ENCODE measurements at regions not wholly inside any gene's neighbourhood (a gene's known extent, or its start where the extent isn't known, plus 50 kb on each side); places are given as distances from the start of the nearest gene placed in this dataset.

DNA sequence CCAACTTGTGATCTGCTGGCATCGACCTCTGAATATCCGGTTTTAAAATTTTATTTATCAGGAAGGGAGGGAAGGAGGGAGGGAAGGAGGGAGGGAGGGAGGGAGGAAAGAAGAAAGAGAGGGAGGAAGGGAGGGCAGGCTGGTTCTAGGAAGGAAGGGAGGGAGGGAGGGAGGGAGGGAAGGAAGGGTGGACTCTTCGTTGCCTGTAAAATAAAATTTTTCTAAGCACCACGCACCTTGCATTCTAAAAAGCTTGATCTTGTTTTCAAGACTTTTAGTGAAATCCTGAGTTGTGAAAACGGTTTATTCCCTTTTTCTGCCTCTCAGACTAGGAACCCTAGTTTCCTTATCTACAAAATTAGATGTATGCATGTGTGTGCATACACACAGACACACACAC is 101.7 kb upstream of the RAP2B start:
- Histone ChIP-seq H3K9me3 (ENCODE audit: control insufficient read depth in 2 of 3, insufficient read depth in 1 of 3, low read length in 3 of 3) (no peaks in the 10 kb centered on the region), H3K27me3 (ENCODE audit: control insufficient read depth, insufficient read depth, low read length) (no peaks in the 10 kb centered on the region), H3K4me1 (ENCODE audit: control insufficient read depth in 2 of 3, insufficient read depth in 2 of 3, low read depth in 1 of 3, low read length in 3 of 3) (no peaks in the 10 kb centered on the region), H3K4me3 (ENCODE audit: low read length in 3 of 3) (no peak overlapping the region), H3K9ac (ENCODE audit: low read length in 3 of 3) (no peak overlapping the region), H3K27ac (ENCODE audit: low read depth in 2 of 2, low read length in 2 of 2) (no peak overlapping the region), H3K36me3 (ENCODE audit: control insufficient read depth in 2 of 3, insufficient read depth in 3 of 3, low read length in 3 of 3) (no peaks in the 10 kb centered on the region)
- intact Hi-C loops (cut with DNase I), result no loop called here
- no peak for FAIRE-seq
- DNase-seq, result no peak
- TF ChIP-seq, protein P1, sequence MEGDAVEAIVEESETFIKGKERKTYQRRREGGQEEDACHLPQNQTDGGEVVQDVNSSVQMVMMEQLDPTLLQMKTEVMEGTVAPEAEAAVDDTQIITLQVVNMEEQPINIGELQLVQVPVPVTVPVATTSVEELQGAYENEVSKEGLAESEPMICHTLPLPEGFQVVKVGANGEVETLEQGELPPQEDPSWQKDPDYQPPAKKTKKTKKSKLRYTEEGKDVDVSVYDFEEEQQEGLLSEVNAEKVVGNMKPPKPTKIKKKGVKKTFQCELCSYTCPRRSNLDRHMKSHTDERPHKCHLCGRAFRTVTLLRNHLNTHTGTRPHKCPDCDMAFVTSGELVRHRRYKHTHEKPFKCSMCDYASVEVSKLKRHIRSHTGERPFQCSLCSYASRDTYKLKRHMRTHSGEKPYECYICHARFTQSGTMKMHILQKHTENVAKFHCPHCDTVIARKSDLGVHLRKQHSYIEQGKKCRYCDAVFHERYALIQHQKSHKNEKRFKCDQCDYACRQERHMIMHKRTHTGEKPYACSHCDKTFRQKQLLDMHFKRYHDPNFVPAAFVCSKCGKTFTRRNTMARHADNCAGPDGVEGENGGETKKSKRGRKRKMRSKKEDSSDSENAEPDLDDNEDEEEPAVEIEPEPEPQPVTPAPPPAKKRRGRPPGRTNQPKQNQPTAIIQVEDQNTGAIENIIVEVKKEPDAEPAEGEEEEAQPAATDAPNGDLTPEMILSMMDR (IDR thresholded peaks at IDR 0.05; ENCODE audit: borderline replicate concordance, extremely low read depth, insufficient read depth), result no peak

DNA sequence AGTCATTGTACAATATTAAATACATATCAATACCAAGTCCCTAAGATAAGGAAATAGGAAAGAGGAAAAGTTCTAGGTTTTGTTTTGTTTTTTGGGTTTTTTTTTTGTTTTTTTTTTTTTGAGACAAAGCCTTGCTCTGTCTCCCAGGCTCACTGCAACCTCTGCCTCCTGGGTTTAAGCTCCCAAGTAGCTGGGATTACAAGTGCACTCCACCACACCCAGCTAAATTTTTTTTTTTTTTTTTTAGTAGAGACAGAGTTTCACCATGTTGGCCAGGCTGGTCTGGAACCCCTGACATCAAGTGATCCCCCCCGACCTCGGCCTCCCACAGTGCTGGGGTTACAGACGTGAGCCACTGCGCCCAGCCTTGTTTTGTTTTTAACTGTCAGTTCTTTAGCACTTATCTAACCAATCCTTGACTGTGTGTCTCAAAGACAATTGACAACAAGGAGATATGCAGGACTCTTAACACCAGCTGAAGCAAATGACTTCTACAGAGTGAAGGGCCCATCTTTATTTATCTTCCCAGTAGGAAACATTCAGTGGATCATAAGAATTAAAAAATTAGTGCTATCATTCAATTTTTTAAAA is 100.0 kb upstream of the RAP2B start:
- no peaks in the 10 kb centered on the region for H3K27me3 ChIP-seq (ENCODE audit: control insufficient read depth, insufficient read depth, low read length)
- no peaks in the 10 kb centered on the region for H3K36me3 ChIP-seq (ENCODE audit: control insufficient read depth in 2 of 3, insufficient read depth in 3 of 3, low read length in 3 of 3)
- no peaks in the 10 kb centered on the region for H3K4me1 ChIP-seq (ENCODE audit: control insufficient read depth in 2 of 3, insufficient read depth in 2 of 3, low read depth in 1 of 3, low read length in 3 of 3)
- H3K4me3 ChIP-seq (ENCODE audit: low read length in 3 of 3), result no peak overlapping the region
- DNase-seq (no peak), FAIRE-seq (no peak)
- no peak overlapping the region for H3K9ac ChIP-seq (ENCODE audit: low read length in 3 of 3)
- H3K9me3 ChIP-seq (ENCODE audit: control insufficient read depth in 2 of 3, insufficient read depth in 1 of 3, low read length in 3 of 3), result no peaks in the 10 kb centered on the region
- intact Hi-C loops (cut with DNase I), result no loop called here
- no peak overlapping the region for H3K27ac ChIP-seq (ENCODE audit: low read depth in 2 of 2, low read length in 2 of 2)
- TF ChIP-seq, protein P1 (IDR thresholded peaks at IDR 0.05; ENCODE audit: borderline replicate concordance, extremely low read depth, insufficient read depth), result no peak

- intact Hi-C loops (cut with DNase I), result no loop called here
- Histone ChIP-seq H3K9ac (ENCODE audit: low read length in 3 of 3) (no peak overlapping the region), H3K27me3 (ENCODE audit: control insufficient read depth, insufficient read depth, low read length) (no peaks in the 10 kb centered on the region), H3K4me3 (ENCODE audit: low read length in 3 of 3) (no peak overlapping the region), H3K27ac (ENCODE audit: low read depth in 2 of 2, low read length in 2 of 2) (no peak overlapping the region), H3K36me3 (ENCODE audit: control insufficient read depth in 2 of 3, insufficient read depth in 3 of 3, low read length in 3 of 3) (no peaks in the 10 kb centered on the region), H3K9me3 (ENCODE audit: control insufficient read depth in 2 of 3, insufficient read depth in 1 of 3, low read length in 3 of 3) (no peaks in the 10 kb centered on the region), H3K4me1 (ENCODE audit: control insufficient read depth in 2 of 3, insufficient read depth in 2 of 3, low read depth in 1 of 3, low read length in 3 of 3) (no peaks in the 10 kb centered on the region)
- DNase-seq, result no peak
- FAIRE-seq, result no peak
- TF ChIP-seq, protein P1 (IDR thresholded peaks at IDR 0.05; ENCODE audit: borderline replicate concordance, extremely low read depth, insufficient read depth), result no peak
Measured at GRCh38 chr3:153063337-153063736, 98.7 kb upstream of the RAP2B start.

- no peak overlapping the region for H3K9ac ChIP-seq (ENCODE audit: low read length in 3 of 3)
- intact Hi-C loops (cut with DNase I), result no loop called here
- no peaks in the 10 kb centered on the region for H3K4me1 ChIP-seq (ENCODE audit: control insufficient read depth in 2 of 3, insufficient read depth in 2 of 3, low read depth in 1 of 3, low read length in 3 of 3)
- FAIRE-seq (no peak), DNase-seq (no peak)
- no peaks in the 10 kb centered on the region for H3K9me3 ChIP-seq (ENCODE audit: control insufficient read depth in 2 of 3, insufficient read depth in 1 of 3, low read length in 3 of 3)
- TF ChIP-seq, protein P1 (IDR thresholded peaks at IDR 0.05; ENCODE audit: borderline replicate concordance, extremely low read depth, insufficient read depth), result no peak
- H3K27me3 ChIP-seq (ENCODE audit: control insufficient read depth, insufficient read depth, low read length), result no peaks in the 10 kb centered on the region
- no peak overlapping the region for H3K27ac ChIP-seq (ENCODE audit: low read depth in 2 of 2, low read length in 2 of 2)
- no peaks in the 10 kb centered on the region for H3K36me3 ChIP-seq (ENCODE audit: control insufficient read depth in 2 of 3, insufficient read depth in 3 of 3, low read length in 3 of 3)
- no peak overlapping the region for H3K4me3 ChIP-seq (ENCODE audit: low read length in 3 of 3)
Measured at GRCh38 chr3:153066983-153067382, 95.0 kb upstream of the RAP2B start.
